Activated naive CD8-positive, alpha-beta T cell treated with anti-CD3 and anti-CD28 coated beads, Interleukin-2, amount 50 U/mL, for 24 hours (primary cell): ENCODE measurements at regions not wholly inside any gene's neighbourhood (a gene's known extent, or its start where the extent isn't known, plus 50 kb on each side); places are given as distances from the start of the nearest gene placed in this dataset.
"Not testable (repeated sequence)": the region's sequence is repeated elsewhere in the genome, so short reads cannot be mapped to it uniquely, and the experiment has no call there.

Experiments used
- ATAC-seq: fragments of 150-1000 bp; cut with Tn5 transposase; one replicate; pipeline ENCODE4 v1.10.0; 2021
- DNase-seq: peaks from one replicate; pipeline ENCODE4 v3.0.0; 2021
- H3K27ac Mint-ChIP-seq: one replicate; pipeline ENCODE4 v1.8.0; 2021; ENCODE audit warnings: mild to moderate bottlenecking, mixed read lengths
- H3K27me3 Mint-ChIP-seq: one replicate; pipeline ENCODE4 v1.8.0; 2021; ENCODE audit warnings: mixed read lengths
- H3K36me3 Mint-ChIP-seq: one replicate; pipeline ENCODE4 v1.8.0; 2021; ENCODE audit warnings: low read depth, mixed read lengths
- H3K4me1 Mint-ChIP-seq: one replicate; pipeline ENCODE4 v1.8.0; 2021; ENCODE audit warnings: mixed read lengths
- H3K4me3 Mint-ChIP-seq: one replicate; pipeline ENCODE4 v1.8.0; 2021; ENCODE audit warnings: mild to moderate bottlenecking, moderate library complexity, mixed read lengths
- H3K9me3 Mint-ChIP-seq: one replicate; pipeline ENCODE4 v1.8.0; 2021; ENCODE audit warnings: mixed read lengths

DNA sequence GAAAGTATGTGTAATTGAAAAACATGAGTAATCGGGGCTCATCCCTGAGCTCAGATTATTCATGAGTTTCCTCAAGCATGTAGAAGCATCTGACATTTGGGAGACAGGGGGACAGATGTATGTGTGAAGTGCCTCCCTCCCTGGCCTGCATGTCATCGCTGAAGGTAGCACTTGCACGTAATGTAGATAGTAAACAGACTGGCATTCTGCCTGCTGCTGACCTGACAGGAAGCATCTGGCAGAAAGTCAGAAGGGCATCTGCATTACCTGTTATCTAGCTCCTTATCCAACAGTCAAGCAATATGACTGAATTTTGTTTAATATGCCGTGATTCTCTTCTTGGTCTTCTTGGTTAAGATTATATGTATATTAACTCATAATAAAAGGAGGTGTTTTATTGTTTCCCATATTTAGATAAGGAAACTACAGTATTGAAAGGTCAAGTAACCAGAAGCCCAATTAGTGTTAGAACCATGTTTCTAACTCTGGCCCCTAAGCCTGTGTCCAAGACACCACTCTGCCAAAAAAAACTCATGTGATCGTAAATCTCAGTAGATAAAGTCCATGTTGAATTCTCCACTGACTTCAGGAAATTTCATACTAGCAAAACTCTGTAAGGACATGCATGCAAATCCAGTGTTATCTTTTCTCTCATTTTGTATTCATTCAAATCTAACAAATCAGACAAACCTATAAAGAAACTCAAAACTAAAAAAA is 918.1 kb upstream of the MBL2 start:
- ATAC-seq (no peak), DNase-seq (no peak)
- Mint-ChIP-seq H3K36me3 (no peaks in the 10 kb centered on the region), H3K4me3 (no peak overlapping the region), H3K4me1 (no peaks in the 10 kb centered on the region), H3K27ac (no peak overlapping the region), H3K27me3 (no peaks in the 10 kb centered on the region), H3K9me3 (peaks cover 12% of the 10 kb centered on the region)

DNA sequence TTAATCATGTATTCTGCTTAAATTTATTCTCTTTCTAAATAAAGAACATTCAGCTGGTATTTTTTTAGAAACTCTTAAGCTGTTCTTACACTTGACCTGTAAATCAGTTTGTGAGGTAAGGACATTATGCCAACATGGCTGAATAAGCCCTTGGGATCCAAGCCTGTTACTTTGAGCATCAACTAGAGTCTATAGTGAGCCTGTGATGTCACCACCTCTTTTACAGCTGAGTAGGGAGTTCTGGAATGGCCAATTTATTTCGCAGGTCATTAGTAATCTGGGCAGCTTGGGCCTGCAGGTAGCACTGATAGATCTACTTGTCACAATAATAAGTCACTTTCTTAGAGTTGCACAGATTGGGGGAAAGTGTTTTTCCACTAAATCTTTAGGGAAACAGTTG is 915.2 kb upstream of the MBL2 start:
- Mint-ChIP-seq H3K36me3 (no peaks in the 10 kb centered on the region), H3K4me1 (no peaks in the 10 kb centered on the region), H3K9me3 (peaks cover 15% of the 10 kb centered on the region), H3K27ac (no peak overlapping the region), H3K27me3 (no peaks in the 10 kb centered on the region), H3K4me3 (no peak overlapping the region)
- ATAC-seq (no peak), DNase-seq (no peak)

DNA sequence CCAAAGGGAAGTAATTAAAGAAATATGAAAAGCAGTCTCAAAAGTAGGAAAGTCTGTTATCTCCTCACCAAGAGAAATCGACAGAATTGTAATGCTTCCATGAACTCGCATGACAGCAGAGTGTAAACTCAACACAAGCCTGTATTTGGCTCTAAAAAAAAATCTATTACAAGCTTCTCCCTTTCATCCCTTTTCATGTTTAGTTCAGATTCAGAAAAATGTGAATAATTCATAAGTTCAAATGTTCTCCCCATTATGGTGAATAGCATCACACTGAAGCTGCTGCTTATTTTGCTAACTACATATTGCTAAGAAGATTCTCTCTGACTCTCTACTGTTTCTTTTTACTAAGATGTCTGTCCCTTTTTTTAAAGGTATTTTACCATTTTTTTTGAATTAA is 910.3 kb upstream of the MBL2 start:
- H3K4me1 Mint-ChIP-seq = no peaks in the 10 kb centered on the region
- no peak overlapping the region for H3K27ac Mint-ChIP-seq
- ATAC-seq (no peak), DNase-seq (no peak)
- no peaks in the 10 kb centered on the region for H3K36me3 Mint-ChIP-seq
- H3K9me3 Mint-ChIP-seq = peaks cover 15% of the 10 kb centered on the region
- no peak overlapping the region for H3K4me3 Mint-ChIP-seq
- no peaks in the 10 kb centered on the region for H3K27me3 Mint-ChIP-seq

DNA sequence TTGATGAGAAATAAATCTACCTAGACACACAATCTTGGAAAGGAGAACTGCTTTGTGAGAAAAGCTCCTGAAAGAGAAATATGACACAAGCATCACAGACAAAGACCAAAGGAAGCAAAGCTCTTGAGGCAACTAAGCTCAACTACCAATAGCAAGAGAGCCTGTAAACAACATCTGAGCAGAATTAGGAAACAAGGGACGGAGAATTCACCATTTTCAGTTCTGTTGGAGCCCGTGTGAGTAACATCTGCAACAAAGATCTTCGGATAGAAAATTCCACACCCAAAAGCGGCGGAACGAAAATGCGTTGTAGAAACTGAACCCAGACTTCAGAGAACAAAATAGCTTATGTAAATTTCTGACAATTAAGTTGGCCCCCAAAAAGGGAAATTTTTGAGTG is 909.9 kb upstream of the MBL2 start:
- DNase-seq (no peak), ATAC-seq (no peak)
- H3K36me3 Mint-ChIP-seq = no peaks in the 10 kb centered on the region
- no peak overlapping the region for H3K4me3 Mint-ChIP-seq
- no peaks in the 10 kb centered on the region for H3K27me3 Mint-ChIP-seq
- no peak overlapping the region for H3K27ac Mint-ChIP-seq
- no peaks in the 10 kb centered on the region for H3K4me1 Mint-ChIP-seq
- H3K9me3 Mint-ChIP-seq = peaks cover 15% of the 10 kb centered on the region

DNA sequence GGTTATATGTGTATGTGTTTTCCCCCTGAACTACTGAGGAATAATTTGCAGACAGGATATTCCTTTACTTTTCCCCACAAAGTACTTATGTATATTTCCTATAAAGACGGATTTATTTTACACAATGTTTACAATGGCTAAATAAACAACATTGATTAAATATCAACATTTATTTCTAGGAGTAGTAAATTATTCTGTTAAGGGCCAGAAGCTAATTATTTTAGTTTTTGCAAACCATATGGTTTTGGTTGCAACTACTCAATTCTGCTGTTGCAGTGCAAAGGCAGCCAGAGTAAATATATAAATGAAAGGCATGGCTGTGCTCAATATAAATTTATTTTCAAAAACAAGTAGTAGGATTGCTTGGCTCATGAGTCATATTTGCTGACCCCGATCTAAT is 907.1 kb upstream of the MBL2 start:
- H3K27ac Mint-ChIP-seq = no peak overlapping the region
- no peaks in the 10 kb centered on the region for H3K36me3 Mint-ChIP-seq
- DNase-seq (no peak), ATAC-seq (no peak)
- no peak overlapping the region for H3K4me3 Mint-ChIP-seq
- H3K4me1 Mint-ChIP-seq = no peaks in the 10 kb centered on the region
- H3K9me3 Mint-ChIP-seq = peaks cover 11% of the 10 kb centered on the region
- H3K27me3 Mint-ChIP-seq = no peaks in the 10 kb centered on the region

DNA sequence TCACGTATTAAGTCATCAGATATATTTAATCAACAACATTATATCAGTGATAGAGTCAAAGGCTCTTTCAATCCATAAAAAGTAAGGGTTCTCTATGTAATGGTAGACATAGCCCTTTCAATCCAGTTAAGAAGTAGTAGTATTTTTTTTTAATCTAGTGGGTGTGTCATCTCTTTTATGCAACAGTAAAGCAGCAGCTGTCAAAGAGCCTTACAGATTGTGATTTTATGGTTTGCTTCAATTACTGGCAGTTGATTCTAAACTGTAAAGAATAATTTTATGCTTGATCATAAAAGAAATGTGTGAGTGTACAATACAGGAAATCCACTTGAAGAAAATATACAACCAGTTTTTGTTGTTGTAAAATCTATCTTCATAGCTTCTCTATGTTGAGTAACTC is 902.6 kb upstream of the MBL2 start:
- Mint-ChIP-seq H3K27ac (no peak overlapping the region), H3K27me3 (no peaks in the 10 kb centered on the region), H3K36me3 (no peaks in the 10 kb centered on the region), H3K4me3 (no peak overlapping the region), H3K9me3 (no peaks in the 10 kb centered on the region), H3K4me1 (no peaks in the 10 kb centered on the region)
- ATAC-seq = no peak
- no peak for DNase-seq

DNA sequence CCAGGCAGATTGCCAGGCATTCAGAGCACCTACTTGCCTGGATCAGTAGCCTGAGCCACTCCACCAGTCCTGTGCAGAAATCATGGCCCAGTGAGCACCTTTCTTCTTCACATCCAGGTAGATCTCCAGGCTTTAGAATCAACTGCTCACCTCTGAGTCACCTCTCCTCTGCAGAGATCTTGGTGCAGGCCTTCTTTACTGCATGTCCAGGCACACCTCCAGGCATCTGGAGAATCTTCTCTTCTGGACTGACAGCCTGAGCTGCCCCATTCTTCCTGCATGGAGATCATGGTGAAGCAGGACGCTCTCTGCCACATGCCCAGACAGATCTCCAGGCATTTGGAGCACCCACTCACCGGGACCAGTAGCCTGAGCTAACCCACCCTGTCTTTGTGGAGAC is 894.5 kb upstream of the MBL2 start:
- Mint-ChIP-seq H3K9me3 (peaks cover 9% of the 10 kb centered on the region), H3K36me3 (no peaks in the 10 kb centered on the region), H3K27ac (no peak overlapping the region), H3K27me3 (no peaks in the 10 kb centered on the region), H3K4me1 (no peaks in the 10 kb centered on the region), H3K4me3 (no peak overlapping the region)
- no peak for ATAC-seq
- no peak for DNase-seq

DNA sequence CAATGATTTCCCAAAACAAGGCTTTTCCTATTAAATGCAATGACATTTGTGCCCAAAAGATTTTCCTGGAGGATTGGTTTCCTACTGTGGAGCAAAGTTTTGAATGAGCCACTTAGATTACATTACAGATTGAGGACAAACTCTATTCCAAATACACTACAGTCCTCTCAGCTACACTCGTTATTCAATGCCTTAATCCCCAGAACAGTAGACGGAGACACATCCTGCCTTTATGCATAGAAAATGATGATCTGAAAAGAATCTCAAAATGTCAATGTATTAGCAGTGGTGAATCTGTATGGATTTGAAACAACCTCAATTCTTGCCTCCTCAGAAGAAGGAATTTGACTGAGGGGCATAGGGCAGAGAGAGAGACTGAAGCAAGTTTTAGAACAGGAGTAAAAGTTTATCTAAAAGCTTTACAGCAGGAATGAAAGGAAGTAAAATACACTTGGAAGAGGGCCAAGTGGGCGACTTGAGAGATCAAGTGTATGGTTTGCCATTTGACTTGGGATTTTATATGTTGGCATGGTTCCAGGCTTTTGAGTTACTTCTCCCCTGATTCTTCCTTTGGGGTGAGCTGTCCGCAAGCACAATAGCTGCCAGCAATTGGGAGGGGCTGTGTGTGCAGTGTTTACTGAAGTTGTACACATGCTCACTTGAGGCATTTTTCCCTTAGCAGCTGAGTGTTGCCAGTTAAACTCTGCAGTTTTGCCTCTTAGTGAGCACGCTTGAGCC is 891.9 kb upstream of the MBL2 start:
- ATAC-seq = no peak
- Mint-ChIP-seq H3K4me1 (no peaks in the 10 kb centered on the region), H3K4me3 (no peak overlapping the region), H3K27ac (no peak overlapping the region), H3K36me3 (no peaks in the 10 kb centered on the region), H3K9me3 (peaks cover 9% of the 10 kb centered on the region), H3K27me3 (no peaks in the 10 kb centered on the region)
- no peak for DNase-seq

DNA sequence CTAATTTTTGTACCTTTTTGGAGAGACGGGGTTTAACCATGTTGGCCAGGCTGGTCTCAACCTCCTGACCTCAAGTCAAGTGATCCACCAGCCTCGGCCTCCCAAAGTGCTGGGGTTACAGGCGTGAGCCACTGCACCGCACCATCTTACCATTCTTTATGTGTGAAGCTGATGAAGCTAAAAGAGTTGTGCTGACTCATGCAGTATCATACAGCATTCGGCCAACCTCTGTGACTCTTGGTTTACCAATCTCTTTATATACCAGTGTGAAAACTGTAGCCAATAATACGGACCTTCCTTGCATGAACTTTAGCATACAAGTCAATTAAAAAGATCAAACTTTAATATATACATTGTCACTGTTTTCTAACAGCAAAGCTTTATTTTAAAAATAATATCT is 878.2 kb upstream of the MBL2 start:
- Mint-ChIP-seq H3K4me1 (no peaks in the 10 kb centered on the region), H3K36me3 (no peaks in the 10 kb centered on the region), H3K9me3 (no peaks in the 10 kb centered on the region), H3K27ac (no peak overlapping the region), H3K27me3 (no peaks in the 10 kb centered on the region), H3K4me3 (no peak overlapping the region)
- DNase-seq (no peak), ATAC-seq (no peak)

DNA sequence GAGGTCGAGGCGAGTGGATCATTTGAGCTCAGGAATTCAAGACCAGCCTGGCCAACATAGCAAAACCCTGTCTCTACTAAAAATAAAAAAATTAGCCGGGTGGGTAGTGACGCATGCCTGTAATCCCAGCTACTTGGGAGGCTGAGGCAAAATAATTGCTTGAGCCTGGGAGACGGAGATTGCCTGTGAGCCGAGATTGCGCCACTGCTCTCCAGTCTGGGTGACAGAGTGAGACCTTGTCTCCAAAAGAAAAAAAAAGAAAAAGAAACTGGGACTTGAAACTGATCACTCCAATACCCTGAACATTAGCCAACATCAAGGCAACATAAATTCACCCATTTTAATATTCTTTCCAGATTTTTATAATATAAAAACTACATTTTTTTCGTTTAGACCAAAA is 874.6 kb upstream of the MBL2 start:
- not testable (repeated sequence) for H3K27ac Mint-ChIP-seq, ATAC-seq, H3K27me3 Mint-ChIP-seq, H3K4me3 Mint-ChIP-seq, H3K9me3 Mint-ChIP-seq, DNase-seq, H3K36me3 Mint-ChIP-seq, H3K4me1 Mint-ChIP-seq

DNA sequence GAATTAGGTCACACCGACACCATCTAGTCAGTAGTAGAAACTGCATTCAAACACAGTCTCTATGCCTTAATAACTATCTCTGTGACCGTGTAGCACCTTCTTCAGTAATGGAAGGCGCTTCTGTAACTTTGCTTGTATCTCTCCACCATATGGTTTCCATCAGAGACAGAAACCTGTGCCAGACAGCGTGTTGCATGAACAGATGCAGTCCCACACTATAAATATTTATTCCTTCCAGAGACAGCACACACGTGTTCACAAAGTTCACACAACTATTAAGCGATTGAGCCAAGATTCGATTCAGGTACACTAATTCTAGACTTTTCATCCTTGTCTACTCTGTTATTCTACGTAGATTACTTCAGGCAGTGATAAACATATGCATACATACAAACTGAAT is 873.9 kb upstream of the MBL2 start:
- Mint-ChIP-seq H3K27me3 (no peaks in the 10 kb centered on the region), H3K4me1 (no peaks in the 10 kb centered on the region), H3K27ac (no peak overlapping the region), H3K9me3 (no peaks in the 10 kb centered on the region), H3K4me3 (no peak overlapping the region), H3K36me3 (no peaks in the 10 kb centered on the region)
- DNase-seq (no peak), ATAC-seq (no peak)

DNA sequence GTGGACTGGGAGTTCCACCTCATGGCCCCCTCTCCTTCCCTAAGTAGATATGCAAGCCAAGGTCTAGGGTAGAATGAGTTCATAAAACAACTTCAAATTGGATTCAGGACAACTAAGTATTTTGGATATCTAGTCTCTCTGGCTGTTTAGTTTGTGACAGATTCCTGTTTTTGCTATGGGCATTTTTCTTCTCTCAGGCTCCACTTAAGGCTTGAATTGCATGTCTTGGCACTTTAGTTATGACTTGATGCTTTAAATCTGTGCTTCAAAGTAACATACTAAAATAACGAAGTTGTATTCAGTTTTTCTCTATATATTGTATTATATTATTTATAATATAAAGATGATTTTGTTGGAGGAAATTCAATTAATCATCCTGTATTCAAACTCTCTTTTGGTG is 873.4 kb upstream of the MBL2 start:
- DNase-seq (no peak), ATAC-seq (no peak)
- no peaks in the 10 kb centered on the region for H3K36me3 Mint-ChIP-seq

DNA sequence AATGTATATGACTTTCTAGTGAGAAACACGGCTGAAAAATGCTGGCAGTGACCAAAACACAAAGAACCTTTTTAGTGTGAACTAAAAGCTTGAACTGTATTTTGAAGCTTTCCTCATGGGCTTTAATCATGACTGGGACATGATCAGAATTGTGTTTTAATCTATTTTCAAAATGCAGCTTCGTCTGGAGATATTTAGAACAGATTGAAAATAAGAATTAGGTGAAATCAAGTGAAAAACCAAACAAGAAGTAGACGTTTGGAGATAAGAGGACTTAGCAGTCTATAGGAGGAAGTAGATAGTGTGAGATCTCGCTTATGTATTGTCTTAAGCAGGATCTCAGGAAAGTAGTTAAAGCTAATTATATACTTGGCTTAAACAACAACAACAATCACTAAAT is 865.4 kb upstream of the MBL2 start:
- Mint-ChIP-seq H3K27me3 (no peaks in the 10 kb centered on the region), H3K27ac (no peak overlapping the region), H3K4me1 (no peaks in the 10 kb centered on the region), H3K4me3 (no peak overlapping the region), H3K36me3 (no peaks in the 10 kb centered on the region), H3K9me3 (peaks cover 3% of the 10 kb centered on the region)
- ATAC-seq = no peak
- no peak for DNase-seq

More for the DNA sequence above, 873.4 kb upstream of the MBL2 start:
- Mint-ChIP-seq H3K4me1 (no peaks in the 10 kb centered on the region), H3K27ac (no peak overlapping the region), H3K27me3 (no peaks in the 10 kb centered on the region), H3K9me3 (no peaks in the 10 kb centered on the region), H3K4me3 (no peak overlapping the region)

DNA sequence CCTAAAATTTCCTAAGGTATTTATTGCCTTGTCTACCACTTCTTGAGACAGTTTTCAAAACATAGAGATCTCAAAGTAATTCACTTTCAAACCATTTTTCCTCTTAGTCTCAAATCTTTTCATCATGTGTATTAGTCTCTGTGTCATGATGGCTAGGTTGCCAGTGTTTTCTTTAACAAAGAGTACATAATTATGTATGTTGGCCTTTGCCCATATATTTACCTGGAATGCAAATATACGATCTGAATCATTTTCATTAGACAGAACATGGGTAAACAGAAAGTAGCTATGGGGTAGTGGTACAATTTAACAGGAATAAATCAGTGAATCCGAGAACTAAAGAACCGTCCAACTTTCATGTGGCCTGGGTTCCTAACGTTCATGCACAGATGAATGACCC is 852.1 kb upstream of the MBL2 start:
- Mint-ChIP-seq H3K4me1 (no peaks in the 10 kb centered on the region), H3K9me3 (peaks cover 13% of the 10 kb centered on the region), H3K4me3 (no peak overlapping the region), H3K36me3 (no peaks in the 10 kb centered on the region), H3K27me3 (no peaks in the 10 kb centered on the region), H3K27ac (no peak overlapping the region)
- DNase-seq = no peak
- no peak for ATAC-seq

DNA sequence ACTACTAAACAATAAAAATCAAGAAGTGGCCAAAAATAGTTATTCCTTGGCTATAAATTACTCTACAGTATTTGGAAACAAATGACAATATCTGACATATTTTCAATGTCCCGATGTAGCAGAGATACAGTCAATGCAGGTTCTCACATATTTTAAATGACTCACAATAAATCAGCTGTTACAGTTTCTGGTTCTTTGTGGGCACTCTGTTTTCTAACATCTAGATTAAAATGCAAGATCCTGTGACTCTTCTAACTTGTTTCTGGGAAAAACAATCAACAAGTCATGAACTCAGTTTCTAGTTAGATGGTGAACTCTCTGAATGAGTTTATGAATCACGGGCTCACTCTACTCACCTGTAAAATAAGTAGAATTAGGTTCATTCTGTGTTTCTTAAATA is 849.6 kb upstream of the MBL2 start:
- Mint-ChIP-seq H3K4me3 (no peak overlapping the region), H3K27ac (no peak overlapping the region), H3K4me1 (no peaks in the 10 kb centered on the region), H3K27me3 (no peaks in the 10 kb centered on the region), H3K9me3 (no peaks in the 10 kb centered on the region), H3K36me3 (no peaks in the 10 kb centered on the region)
- no peak for DNase-seq
- no peak for ATAC-seq
